GM21717 (cell line): ENCODE measurements at regions not wholly inside any gene's neighbourhood (a gene's known extent, or its start where the extent isn't known, plus 50 kb on each side); places are given as distances from the start of the nearest gene placed in this dataset.

ENCODE experiments used
- ATAC-seq: cut with Tn5 transposase; IDR thresholded peaks from one replicate; pipeline ENCODE4 v1.9.1; 2021; ENCODE audit warnings: mild to moderate bottlenecking, moderate library complexity; ENCODE audit not compliant: unreplicated experiment

GRCh38 chr5:168207450-168208029 is 83.9 kb upstream of the WWC1 start:
- ATAC-seq: no peak

- no peak for ATAC-seq
These were observed 82.0 kb upstream of the WWC1 start for GRCh38 chr5:168209244-168209995.

GRCh38 chr5:168209997-168210396 is 81.4 kb upstream of the WWC1 start:
- ATAC-seq: no peak

- no peak for ATAC-seq
These were observed 80.2 kb upstream of the WWC1 start for GRCh38 chr5:168211245-168211644.

GRCh38 chr5:168211936-168212335 is 79.5 kb upstream of the WWC1 start:
- ATAC-seq: no peak

GRCh38 chr5:168214071-168214470 is 77.4 kb upstream of the WWC1 start:
- ATAC-seq: no peak

- no peak for ATAC-seq
These were observed 76.6 kb upstream of the WWC1 start for GRCh38 chr5:168214886-168215285.

GRCh38 chr5:168215646-168216045 is 75.8 kb upstream of the WWC1 start:
- no peak for ATAC-seq

- ATAC-seq: no peak
These were observed 74.5 kb upstream of the WWC1 start for GRCh38 chr5:168216989-168217388.

GRCh38 chr5:168217497-168217896 is 73.9 kb upstream of the WWC1 start:
- no peak for ATAC-seq

GRCh38 chr5:168218746-168219145 is 72.7 kb upstream of the WWC1 start:
- ATAC-seq: no peak

GRCh38 chr5:168219515-168220410 is 71.7 kb upstream of the WWC1 start:
- ATAC-seq: peak; percentile 92

GRCh38 chr5:168224085-168224484 is 67.4 kb upstream of the WWC1 start:
- no peak for ATAC-seq

GRCh38 chr5:168226012-168226411 is 65.4 kb upstream of the WWC1 start:
- ATAC-seq: no peak

- ATAC-seq: no peak
These were observed 64.4 kb upstream of the WWC1 start for GRCh38 chr5:168227001-168227400.

- peak; percentile 100 for ATAC-seq
These were observed 63.4 kb upstream of the WWC1 start for GRCh38 chr5:168227973-168228615.

- ATAC-seq: no peak
These were observed 62.8 kb upstream of the WWC1 start for GRCh38 chr5:168228668-168229067.

- ATAC-seq: no peak
These were observed 57.3 kb upstream of the WWC1 start for GRCh38 chr5:168234133-168234532.

- no peak for ATAC-seq
These were observed 53.0 kb upstream of the WWC1 start for GRCh38 chr5:168238463-168238862.

- ATAC-seq: no peak
These were observed 52.1 kb upstream of the WWC1 start for GRCh38 chr5:168239325-168239724.
